ENCODE measurements at regions not wholly inside any gene's neighbourhood (a gene's known extent, or its start where the extent isn't known, plus 50 kb on each side); places are given as distances from the start of the nearest gene placed in this dataset.

- TF ChIP-seq POLR2A (IDR thresholded peaks at IDR 0.05), result no peak
- TF ChIP-seq CTCF (IDR thresholded peaks at IDR 0.05), result no peak
- no peak for TF ChIP-seq EP300 (IDR thresholded peaks at IDR 0.05)
These were observed 102.3 kb upstream of the CPSF6 start for GRCh38 chr12:69136931-69137613.

Data from tibial nerve (tissue), 4 donors.